ENCODE measurements at regions not wholly inside any gene's neighbourhood (a gene's known extent, or its start where the extent isn't known, plus 50 kb on each side); places are given as distances from the start of the nearest gene placed in this dataset.
A peak's percentile ranks its signal among the peaks of the same experiment; 100 is the strongest.

- no peak for DNase-seq (ENCODE audit: low read depth in 3 of 3, low spot score in 2 of 3)
Observed at GRCh38 chr4:120526033-120526432, 396.5 kb downstream of the PRDM5 start.

GRCh38 chr4:120525106-120525505 lies 397.4 kb downstream of the PRDM5 start:
- no peak for DNase-seq (ENCODE audit: low read depth in 3 of 3, low spot score in 2 of 3)

GRCh38 chr4:120524237-120524636 lies 398.3 kb downstream of the PRDM5 start:
- DNase-seq (ENCODE audit: low read depth in 3 of 3, low spot score in 2 of 3) = no peak

- DNase-seq (ENCODE audit: low read depth in 3 of 3, low spot score in 2 of 3) = no peak
Observed at GRCh38 chr4:120520761-120521160, 401.8 kb downstream of the PRDM5 start.

- DNase-seq (ENCODE audit: low read depth in 3 of 3, low spot score in 2 of 3) = peak; percentile 32 to 55 (median 53)
Observed at GRCh38 chr4:120517966-120518365, 404.6 kb downstream of the PRDM5 start.

- no peak for DNase-seq (ENCODE audit: low read depth in 3 of 3, low spot score in 2 of 3)
Observed at GRCh38 chr4:120509719-120510118, 412.8 kb downstream of the PRDM5 start.

GRCh38 chr4:120509222-120509621 lies 413.3 kb downstream of the PRDM5 start:
- no peak for DNase-seq (ENCODE audit: low read depth in 3 of 3, low spot score in 2 of 3)

- no peak for DNase-seq (ENCODE audit: low read depth in 3 of 3, low spot score in 2 of 3)
Observed at GRCh38 chr4:120508036-120508435, 414.5 kb downstream of the PRDM5 start.

- no peak for DNase-seq (ENCODE audit: low read depth in 3 of 3, low spot score in 2 of 3)
Observed at GRCh38 chr4:120506536-120506935, 416.0 kb downstream of the PRDM5 start.

GRCh38 chr4:120498678-120499077 lies 423.8 kb downstream of the PRDM5 start:
- no peak for DNase-seq (ENCODE audit: low read depth in 3 of 3, low spot score in 2 of 3)

GRCh38 chr4:120491481-120491880 lies 424.8 kb upstream of the MAD2L1 start:
- no peak for DNase-seq (ENCODE audit: low read depth in 3 of 3, low spot score in 2 of 3)

GRCh38 chr4:120481756-120482155 lies 415.1 kb upstream of the MAD2L1 start:
- no peak for DNase-seq (ENCODE audit: low read depth in 3 of 3, low spot score in 2 of 3)

GRCh38 chr4:120472447-120473131 lies 405.9 kb upstream of the MAD2L1 start:
- no peak for DNase-seq (ENCODE audit: low read depth in 3 of 3, low spot score in 2 of 3)

- no peak for DNase-seq (ENCODE audit: low read depth in 3 of 3, low spot score in 2 of 3)
Observed at GRCh38 chr4:120466429-120466828, 399.8 kb upstream of the MAD2L1 start.

GRCh38 chr4:120454788-120455187 lies 388.1 kb upstream of the MAD2L1 start:
- no peak for DNase-seq (ENCODE audit: low read depth in 3 of 3, low spot score in 2 of 3)

- no peak for DNase-seq (ENCODE audit: low read depth in 3 of 3, low spot score in 2 of 3)
Observed at GRCh38 chr4:120452536-120452935, 385.9 kb upstream of the MAD2L1 start.

- no peak for DNase-seq (ENCODE audit: low read depth in 3 of 3, low spot score in 2 of 3)
Observed at GRCh38 chr4:120452001-120452400, 385.4 kb upstream of the MAD2L1 start.

- no peak for DNase-seq (ENCODE audit: low read depth in 3 of 3, low spot score in 2 of 3)
Observed at GRCh38 chr4:120447774-120448173, 381.1 kb upstream of the MAD2L1 start.

- DNase-seq (ENCODE audit: low read depth in 3 of 3, low spot score in 2 of 3) = no peak
Observed at GRCh38 chr4:120446051-120446567, 379.5 kb upstream of the MAD2L1 start.

- no peak for DNase-seq (ENCODE audit: low read depth in 3 of 3, low spot score in 2 of 3)
Observed at GRCh38 chr4:120445186-120445585, 378.5 kb upstream of the MAD2L1 start.

GRCh38 chr4:120443116-120443515 lies 376.5 kb upstream of the MAD2L1 start:
- no peak for DNase-seq (ENCODE audit: low read depth in 3 of 3, low spot score in 2 of 3)

GRCh38 chr4:120440730-120441129 lies 374.1 kb upstream of the MAD2L1 start:
- no peak for DNase-seq (ENCODE audit: low read depth in 3 of 3, low spot score in 2 of 3)

GRCh38 chr4:120435179-120435578 lies 368.5 kb upstream of the MAD2L1 start:
- no peak for DNase-seq (ENCODE audit: low read depth in 3 of 3, low spot score in 2 of 3)
